T-helper 1 cell treated with Interleukin-12 subunit alpha and Interleukin-12 subunit beta and Interleukin-4 antibody, amounts not matched to agents 30 ng/mL and 1 ng/mL, for 36 hours (primary cell): ENCODE measurements at regions not wholly inside any gene's neighbourhood (a gene's known extent, or its start where the extent isn't known, plus 50 kb on each side); places are given as distances from the start of the nearest gene placed in this dataset.

Source experiments
- intact Hi-C: fragments of 100-400 bp; cut with micrococcal nuclease; formaldehyde crosslinking; loops from one replicate; pipeline ENCODE4 v1.15.1; 2024

DNA sequence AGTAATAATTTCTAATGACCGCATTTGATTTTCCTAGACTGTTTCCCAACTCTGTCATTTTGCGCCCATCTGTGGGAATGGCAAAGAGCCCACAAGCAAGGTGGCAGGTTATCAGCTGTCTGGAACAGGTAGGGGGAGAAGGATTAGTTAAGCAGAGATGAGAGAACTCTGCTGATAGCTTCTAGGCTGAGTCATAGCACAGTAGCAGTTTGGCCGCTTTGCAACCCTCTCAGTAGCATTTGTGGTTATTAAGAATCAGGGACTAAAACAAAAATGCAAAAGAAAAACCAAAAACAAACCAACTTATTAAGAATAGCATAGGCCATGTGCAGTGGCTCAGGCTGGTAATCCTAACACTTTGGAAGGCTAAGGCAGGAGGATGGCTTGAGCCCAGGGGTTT lies 602.7 kb upstream of the SORCS1 start:
- intact Hi-C loops: no loop called here

DNA sequence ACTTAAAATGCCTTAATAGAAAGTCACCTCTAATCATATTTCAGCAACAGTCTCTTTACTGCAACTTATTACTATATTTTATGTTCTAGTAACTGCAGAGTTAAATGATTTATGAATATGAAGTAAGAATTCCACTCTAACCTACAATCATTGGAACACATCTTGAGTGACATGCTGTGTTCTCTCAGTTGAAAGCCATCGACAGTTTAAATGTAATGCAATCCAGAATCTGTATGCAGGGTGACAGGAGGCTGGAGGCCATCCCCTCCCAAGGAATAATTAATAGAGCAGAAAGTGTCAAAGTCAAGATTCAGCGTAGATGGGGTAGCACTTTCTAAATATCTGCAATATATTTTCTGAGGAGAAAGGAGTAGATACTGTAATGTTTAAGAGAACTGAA lies 590.3 kb upstream of the SORCS1 start:
- intact Hi-C loops: loop anchor here (2.0 kb wide), 1 partner anchor 20 kb away; no protein-coding TSS in a partner anchor

GRCh38 chr10:107749235-107749634 lies 584.7 kb upstream of the SORCS1 start:
- intact Hi-C loops: no loop called here

- intact Hi-C loops: no loop called here
Measured at GRCh38 chr10:107747851-107748250, 583.3 kb upstream of the SORCS1 start.

GRCh38 chr10:107741971-107742370 lies 577.5 kb upstream of the SORCS1 start:
- intact Hi-C loops: no loop called here

GRCh38 chr10:107740962-107741690 lies 576.6 kb upstream of the SORCS1 start:
- intact Hi-C loops: no loop called here

DNA sequence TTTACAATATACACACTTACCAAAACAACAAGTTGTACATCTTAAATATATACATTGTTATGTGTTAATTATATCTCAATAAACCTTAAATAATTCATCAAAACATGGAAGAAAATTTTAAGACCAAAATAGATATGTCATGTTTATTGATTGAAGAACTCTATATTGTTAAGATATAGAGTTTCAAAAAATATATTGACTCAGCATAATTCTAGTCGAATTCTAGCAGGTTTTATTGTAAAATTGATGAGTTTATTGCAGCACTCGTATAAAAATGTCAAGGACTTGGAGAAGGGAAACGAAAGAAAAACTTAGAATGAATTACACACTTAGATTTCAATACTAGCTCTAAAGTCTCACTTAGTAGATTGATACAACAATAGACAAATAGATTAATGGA lies 575.4 kb upstream of the SORCS1 start:
- intact Hi-C loops: no loop called here

GRCh38 chr10:107733328-107734130 lies 569.0 kb upstream of the SORCS1 start:
- intact Hi-C loops: no loop called here

DNA sequence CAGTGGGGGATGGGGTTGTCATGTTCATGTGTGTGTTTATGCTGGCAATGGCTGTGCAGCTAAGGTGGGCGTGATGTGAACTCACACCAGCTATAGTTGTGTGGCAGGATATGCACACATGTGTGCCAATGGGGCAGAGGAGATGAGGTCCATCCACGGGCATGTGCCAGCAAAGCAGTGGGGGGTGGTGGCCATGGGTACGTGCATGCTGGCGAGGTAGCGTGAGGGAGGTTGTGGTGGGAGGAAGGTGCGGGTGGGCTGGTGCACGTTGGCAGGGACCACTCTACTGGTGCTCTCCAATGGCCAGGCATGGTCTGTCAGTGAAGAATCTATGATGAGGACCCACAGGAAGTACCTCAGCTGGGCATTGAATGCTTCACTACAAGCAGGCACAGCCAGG lies 567.5 kb upstream of the SORCS1 start:
- intact Hi-C loops: no loop called here

GRCh38 chr10:107728807-107729206 lies 564.3 kb upstream of the SORCS1 start:
- intact Hi-C loops: no loop called here

- intact Hi-C loops: loop anchor here (1.0 kb wide), 1 partner anchor 40 kb away; no protein-coding TSS in a partner anchor
Measured at GRCh38 chr10:107727767-107728317, 563.3 kb upstream of the SORCS1 start.

GRCh38 chr10:107718864-107719263 lies 554.4 kb upstream of the SORCS1 start:
- intact Hi-C loops: no loop called here

DNA sequence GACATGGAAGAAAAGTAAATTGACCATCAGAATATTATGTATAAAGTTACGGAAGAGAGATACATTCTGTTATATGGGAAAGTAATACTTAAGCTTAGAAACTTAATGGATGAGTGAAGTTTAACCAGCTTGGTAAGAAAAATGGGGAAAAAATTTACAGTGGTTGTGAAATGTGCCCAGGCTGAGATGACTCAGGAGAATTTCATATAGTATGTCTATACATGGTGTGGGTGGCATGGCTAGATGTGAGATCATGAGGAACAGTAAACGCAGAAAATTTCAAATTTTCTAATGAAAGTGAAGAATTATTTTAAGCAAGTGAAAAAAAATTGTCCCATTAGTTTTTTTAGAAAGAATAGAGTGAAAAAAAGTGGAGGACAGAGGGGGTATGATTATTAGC lies 552.5 kb upstream of the SORCS1 start:
- intact Hi-C loops: no loop called here

DNA sequence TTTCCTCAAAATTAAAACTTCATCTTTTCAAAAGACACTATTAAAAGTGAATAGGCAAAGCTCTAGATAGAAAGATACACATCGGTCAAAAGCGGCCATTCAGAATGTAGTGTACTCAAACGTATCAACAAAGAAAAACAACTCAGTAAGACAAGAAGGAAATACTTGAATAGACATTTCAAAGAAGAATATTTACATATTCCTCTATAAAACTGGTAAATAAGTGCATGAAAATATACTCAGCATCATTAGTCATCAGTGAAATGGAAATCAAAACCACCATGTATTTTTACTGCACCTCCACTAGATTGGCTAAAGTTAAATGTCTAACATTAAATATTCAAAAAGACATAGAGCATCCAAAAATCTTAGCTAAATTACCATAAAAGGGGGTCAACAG lies 551.1 kb upstream of the SORCS1 start:
- intact Hi-C loops: no loop called here

- intact Hi-C loops: no loop called here
Measured at GRCh38 chr10:107708981-107709380, 544.5 kb upstream of the SORCS1 start.

- intact Hi-C loops: no loop called here
Measured at GRCh38 chr10:107706096-107706725, 541.7 kb upstream of the SORCS1 start.

DNA sequence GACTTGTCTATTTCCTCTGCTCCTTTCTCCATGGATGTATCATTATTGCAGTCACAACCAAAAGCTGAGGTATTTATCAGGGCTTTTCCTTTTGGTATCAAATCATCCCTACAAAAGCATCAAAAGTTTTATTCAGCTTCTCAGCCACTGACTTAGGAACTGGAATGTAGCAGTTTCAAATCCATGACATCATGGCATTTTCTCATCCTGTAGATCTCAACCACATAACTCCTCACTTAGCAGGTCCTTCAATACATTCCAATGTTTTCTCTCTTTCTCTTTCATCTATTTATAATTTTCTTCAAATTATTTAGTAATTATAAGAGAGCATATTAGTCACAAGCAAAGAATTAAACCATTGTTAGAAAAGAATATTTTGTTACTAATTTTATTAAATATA lies 537.4 kb upstream of the SORCS1 start:
- intact Hi-C loops: no loop called here

DNA sequence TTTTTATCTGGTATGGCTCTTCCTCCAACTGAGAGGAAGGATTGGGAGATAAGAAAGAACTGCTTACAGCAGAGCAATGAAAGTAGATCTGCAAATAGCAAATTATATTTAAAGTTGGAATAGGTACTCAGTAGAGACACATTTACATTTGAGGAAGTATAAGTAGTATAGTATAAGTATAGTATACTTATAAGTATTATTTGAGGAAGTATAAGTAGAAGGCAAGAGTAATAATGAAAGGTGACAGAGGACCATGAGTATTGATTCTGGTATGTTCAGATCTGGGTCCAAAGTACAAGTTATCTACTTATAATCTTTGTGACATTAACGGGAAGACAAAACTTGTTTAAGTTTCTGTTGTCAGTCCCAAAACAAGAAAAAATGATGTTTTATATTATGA lies 527.6 kb upstream of the SORCS1 start:
- intact Hi-C loops: no loop called here

DNA sequence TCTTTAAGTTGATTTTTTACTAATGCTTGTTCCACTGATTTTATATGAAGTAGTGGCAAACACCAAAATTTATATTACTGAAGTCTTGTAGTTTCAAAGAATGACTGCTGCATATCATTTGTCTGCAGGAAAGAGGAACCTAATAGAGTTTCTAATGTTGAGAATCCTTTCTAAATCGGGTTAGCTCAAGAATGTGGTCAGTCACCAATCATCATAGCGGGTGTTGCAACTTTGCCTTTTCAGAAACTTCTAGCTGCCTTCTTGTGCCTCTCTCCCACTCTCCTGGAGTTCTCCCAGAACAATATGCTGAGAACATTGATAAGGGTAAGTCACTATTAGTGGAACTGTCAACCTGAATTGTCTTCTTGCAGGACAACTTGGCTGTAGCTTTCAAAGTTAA lies 524.8 kb upstream of the SORCS1 start:
- intact Hi-C loops: no loop called here

GRCh38 chr10:107687701-107688100 lies 523.2 kb upstream of the SORCS1 start:
- intact Hi-C loops: no loop called here

- intact Hi-C loops: no loop called here
Measured at GRCh38 chr10:107686095-107686494, 521.6 kb upstream of the SORCS1 start.

- intact Hi-C loops: no loop called here
Measured at GRCh38 chr10:107671960-107672359, 507.5 kb upstream of the SORCS1 start.
